ENCODE measurements at regions not wholly inside any gene's neighbourhood (a gene's known extent, or its start where the extent isn't known, plus 50 kb on each side); places are given as distances from the start of the nearest gene placed in this dataset.

DNA sequence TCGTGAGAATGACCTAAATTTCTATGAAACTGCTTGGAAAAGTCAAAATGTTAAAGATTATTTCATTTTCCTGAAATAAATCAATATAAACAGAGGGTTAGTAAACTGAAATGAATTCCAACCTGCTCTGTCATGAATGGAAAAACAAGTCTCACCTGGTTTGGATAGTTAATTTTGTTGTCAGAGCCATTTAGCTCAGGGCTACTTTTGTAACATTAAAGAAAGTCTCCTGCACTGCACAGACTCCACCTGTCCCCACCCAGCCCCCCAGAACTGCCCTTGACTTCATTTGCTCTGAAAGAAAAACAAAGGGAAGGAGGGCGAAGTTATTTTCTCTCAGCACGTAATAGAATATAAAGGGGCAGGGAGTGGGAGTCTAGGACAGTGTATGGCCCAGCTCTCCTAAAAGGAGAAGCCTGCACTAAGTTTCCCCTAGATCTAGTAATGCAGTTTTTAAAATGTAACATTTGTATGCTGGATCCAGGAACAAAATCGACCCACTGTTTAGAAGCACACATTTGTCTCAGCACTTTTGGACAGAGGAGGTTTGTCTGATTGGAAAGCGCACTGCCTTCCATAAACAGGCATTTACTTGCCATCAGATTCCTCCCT lies 54.2 kb upstream of the ACSL3 start:
- TF ChIP-seq, protein P1, sequence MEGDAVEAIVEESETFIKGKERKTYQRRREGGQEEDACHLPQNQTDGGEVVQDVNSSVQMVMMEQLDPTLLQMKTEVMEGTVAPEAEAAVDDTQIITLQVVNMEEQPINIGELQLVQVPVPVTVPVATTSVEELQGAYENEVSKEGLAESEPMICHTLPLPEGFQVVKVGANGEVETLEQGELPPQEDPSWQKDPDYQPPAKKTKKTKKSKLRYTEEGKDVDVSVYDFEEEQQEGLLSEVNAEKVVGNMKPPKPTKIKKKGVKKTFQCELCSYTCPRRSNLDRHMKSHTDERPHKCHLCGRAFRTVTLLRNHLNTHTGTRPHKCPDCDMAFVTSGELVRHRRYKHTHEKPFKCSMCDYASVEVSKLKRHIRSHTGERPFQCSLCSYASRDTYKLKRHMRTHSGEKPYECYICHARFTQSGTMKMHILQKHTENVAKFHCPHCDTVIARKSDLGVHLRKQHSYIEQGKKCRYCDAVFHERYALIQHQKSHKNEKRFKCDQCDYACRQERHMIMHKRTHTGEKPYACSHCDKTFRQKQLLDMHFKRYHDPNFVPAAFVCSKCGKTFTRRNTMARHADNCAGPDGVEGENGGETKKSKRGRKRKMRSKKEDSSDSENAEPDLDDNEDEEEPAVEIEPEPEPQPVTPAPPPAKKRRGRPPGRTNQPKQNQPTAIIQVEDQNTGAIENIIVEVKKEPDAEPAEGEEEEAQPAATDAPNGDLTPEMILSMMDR (IDR thresholded peaks at IDR 0.05): no peak
- H3K4me1 ChIP-seq (ENCODE audit: control insufficient read depth in 1 of 2, insufficient read depth in 1 of 2, low read depth in 1 of 2, low read length in 1 of 2): peaks cover 37 to 45% of the 10 kb centered on the region in 2 experiments
- H3K4me3 ChIP-seq (ENCODE audit: low read depth in 1 of 2, low read length in 1 of 2): peak overlapping the region in 1 of 2 experiments; percentile 0
- H3K36me3 ChIP-seq: no peaks in the 10 kb centered on the region
- H3K27ac ChIP-seq: peak overlapping the region; percentile 71
- no peaks in the 10 kb centered on the region for H3K9me3 ChIP-seq
- peaks cover 6% of the 10 kb centered on the region for H3K27me3 ChIP-seq

DNA sequence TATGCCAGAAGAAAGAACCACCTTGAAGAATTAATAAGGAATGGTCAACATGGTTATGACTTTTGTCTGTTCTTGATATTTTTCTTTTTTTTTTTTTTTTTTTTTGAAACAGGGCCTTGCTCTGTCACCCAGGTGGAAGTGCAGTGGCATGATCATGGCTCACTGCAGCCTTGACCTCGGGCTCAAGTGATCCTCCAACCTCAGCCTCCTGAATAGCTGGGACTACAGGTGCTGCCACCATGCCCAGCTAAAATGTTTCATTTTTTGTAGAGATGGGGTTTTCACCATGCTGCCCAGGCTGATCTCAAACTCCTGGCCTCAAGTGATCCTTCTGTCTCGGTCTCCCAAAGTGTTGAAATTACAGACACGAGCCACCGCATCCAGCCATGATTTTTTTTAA lies 53.4 kb upstream of the ACSL3 start:
- Histone ChIP-seq H3K9me3 (no peaks in the 10 kb centered on the region), H3K4me1 (ENCODE audit: control insufficient read depth in 1 of 2, insufficient read depth in 1 of 2, low read depth in 1 of 2, low read length in 1 of 2) (peaks cover 42 to 50% of the 10 kb centered on the region in 2 experiments), H3K4me3 (ENCODE audit: low read depth in 1 of 2, low read length in 1 of 2) (no peak overlapping the region), H3K36me3 (no peaks in the 10 kb centered on the region), H3K27me3 (peaks cover 6% of the 10 kb centered on the region), H3K27ac (no peak overlapping the region)
- TF ChIP-seq, protein P1 (IDR thresholded peaks at IDR 0.05): no peak

DNA sequence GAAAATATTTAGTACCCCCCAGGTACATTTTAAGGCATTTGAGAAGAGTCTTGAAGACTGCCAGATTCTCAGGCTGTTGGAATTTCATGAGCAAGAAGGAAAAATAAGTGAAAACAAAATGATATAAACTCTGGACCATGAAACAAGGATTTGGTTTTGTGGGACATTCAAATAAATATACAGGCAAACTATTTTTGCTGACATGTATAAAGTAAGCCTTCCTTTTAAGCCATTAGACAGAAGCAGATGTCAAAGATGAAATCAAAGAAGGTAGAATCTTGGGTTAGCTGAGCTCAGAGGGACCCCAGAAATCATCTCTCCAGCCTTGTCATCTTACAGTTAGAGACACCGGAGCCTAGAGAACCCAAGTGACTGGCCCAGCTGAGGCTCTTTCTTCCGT lies 51.3 kb upstream of the ACSL3 start:
- Histone ChIP-seq H3K27ac (no peak overlapping the region), H3K9me3 (no peaks in the 10 kb centered on the region), H3K4me3 (ENCODE audit: low read depth in 1 of 2, low read length in 1 of 2) (no peak overlapping the region), H3K4me1 (ENCODE audit: control insufficient read depth in 1 of 2, insufficient read depth in 1 of 2, low read depth in 1 of 2, low read length in 1 of 2) (peaks cover 41 to 50% of the 10 kb centered on the region in 2 experiments), H3K36me3 (no peaks in the 10 kb centered on the region), H3K27me3 (no peaks in the 10 kb centered on the region)
- TF ChIP-seq, protein P1 (IDR thresholded peaks at IDR 0.05): no peak

DNA sequence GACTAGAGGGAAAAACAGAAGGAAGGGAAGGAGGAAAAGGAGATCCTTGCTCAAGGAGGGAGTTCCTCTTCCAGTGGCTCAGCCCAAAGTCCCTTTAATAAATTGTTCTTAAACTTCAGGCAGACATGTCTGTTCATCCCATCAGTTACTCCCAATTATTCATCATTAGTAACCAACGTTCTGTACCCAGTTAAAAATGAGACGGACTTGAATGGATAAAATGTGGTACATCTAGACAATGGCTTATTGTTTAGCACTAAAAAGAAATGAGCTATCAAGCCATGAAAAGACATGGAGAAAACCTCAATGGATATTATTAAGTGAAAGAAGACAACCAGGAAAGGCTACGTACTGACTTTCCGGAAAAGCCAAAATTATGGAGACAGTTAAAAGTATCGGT lies 50.8 kb upstream of the ACSL3 start:
- Histone ChIP-seq H3K36me3 (no peaks in the 10 kb centered on the region), H3K4me3 (ENCODE audit: low read depth in 1 of 2, low read length in 1 of 2) (no peak overlapping the region), H3K27ac (no peak overlapping the region), H3K27me3 (no peaks in the 10 kb centered on the region), H3K4me1 (ENCODE audit: control insufficient read depth in 1 of 2, insufficient read depth in 1 of 2, low read depth in 1 of 2, low read length in 1 of 2) (peaks cover 37 to 47% of the 10 kb centered on the region in 2 experiments), H3K9me3 (no peaks in the 10 kb centered on the region)
- TF ChIP-seq, protein P1 (IDR thresholded peaks at IDR 0.05): no peak
